ENCODE measurements at regions not wholly inside any gene's neighbourhood (a gene's known extent, or its start where the extent isn't known, plus 50 kb on each side); places are given as distances from the start of the nearest gene placed in this dataset.

DNA sequence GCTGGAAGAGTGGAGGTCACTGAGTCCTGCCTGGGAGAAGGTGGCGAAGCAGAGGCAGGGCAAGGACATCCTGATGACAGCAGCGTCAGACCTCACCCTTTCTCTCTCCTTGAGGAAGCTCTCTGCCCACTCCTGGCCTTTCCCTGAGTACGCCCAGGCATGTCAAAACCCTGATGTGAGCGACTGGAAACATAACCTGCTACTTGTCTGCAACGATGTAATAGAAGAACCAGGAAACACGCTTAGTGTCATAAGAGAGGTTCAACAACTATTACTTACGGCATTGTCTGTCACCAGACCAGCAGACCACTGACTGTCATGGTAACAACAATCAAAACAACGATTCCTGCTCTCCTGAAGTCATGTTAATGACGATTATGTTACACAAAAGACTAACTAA, 152.4 kb downstream of the ACTL7B start:
- TF ChIP-seq, protein P1, sequence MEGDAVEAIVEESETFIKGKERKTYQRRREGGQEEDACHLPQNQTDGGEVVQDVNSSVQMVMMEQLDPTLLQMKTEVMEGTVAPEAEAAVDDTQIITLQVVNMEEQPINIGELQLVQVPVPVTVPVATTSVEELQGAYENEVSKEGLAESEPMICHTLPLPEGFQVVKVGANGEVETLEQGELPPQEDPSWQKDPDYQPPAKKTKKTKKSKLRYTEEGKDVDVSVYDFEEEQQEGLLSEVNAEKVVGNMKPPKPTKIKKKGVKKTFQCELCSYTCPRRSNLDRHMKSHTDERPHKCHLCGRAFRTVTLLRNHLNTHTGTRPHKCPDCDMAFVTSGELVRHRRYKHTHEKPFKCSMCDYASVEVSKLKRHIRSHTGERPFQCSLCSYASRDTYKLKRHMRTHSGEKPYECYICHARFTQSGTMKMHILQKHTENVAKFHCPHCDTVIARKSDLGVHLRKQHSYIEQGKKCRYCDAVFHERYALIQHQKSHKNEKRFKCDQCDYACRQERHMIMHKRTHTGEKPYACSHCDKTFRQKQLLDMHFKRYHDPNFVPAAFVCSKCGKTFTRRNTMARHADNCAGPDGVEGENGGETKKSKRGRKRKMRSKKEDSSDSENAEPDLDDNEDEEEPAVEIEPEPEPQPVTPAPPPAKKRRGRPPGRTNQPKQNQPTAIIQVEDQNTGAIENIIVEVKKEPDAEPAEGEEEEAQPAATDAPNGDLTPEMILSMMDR (IDR thresholded peaks at IDR 0.05; ENCODE audit: insufficient read depth, low read depth, low read length): no peak
- no peak for TF ChIP-seq EZH2 (IDR thresholded peaks at IDR 0.05; ENCODE audit: insufficient read depth, low read length)

All from astrocyte (in vitro differentiated cells and primary cell).